ENCODE measurements at regions not wholly inside any gene's neighbourhood (a gene's known extent, or its start where the extent isn't known, plus 50 kb on each side); places are given as distances from the start of the nearest gene placed in this dataset.
"Not testable (repeated sequence)": the region's sequence is repeated elsewhere in the genome, so short reads cannot be mapped to it uniquely, and the experiment has no call there.

GRCh38 chrX:55907968-55908607 is 190.5 kb downstream of the RRAGB start:
- 0 to 21% methylated on average over 20 of the region's 20 CpGs for WGBS, 2 donors
- TF ChIP-seq POLR2A (IDR thresholded peaks at IDR 0.05), result no peak
- TF ChIP-seq CTCF (IDR thresholded peaks at IDR 0.05), result no peak
- peak overlapping the region; percentile 48 for H3K4me3 ChIP-seq (ENCODE audit: low read depth, poor library complexity, severe bottlenecking)
- intact Hi-C loops (cut with DNase I; ENCODE audit: low total_unique reads), result no loop called here
- peak; percentile 31 to 86 for DNase-seq (ENCODE audit: low spot score in 2 of 2)

GRCh38 chrX:55908661-55909212 is 191.2 kb downstream of the RRAGB start:
- intact Hi-C loops (cut with DNase I; ENCODE audit: low total_unique reads), result no loop called here
- WGBS, 2 donors, result 0 to 35% methylated on average over 19 of the region's 19 CpGs
- peak overlapping the region; percentile 48 for H3K4me3 ChIP-seq (ENCODE audit: low read depth, poor library complexity, severe bottlenecking)
- DNase-seq (ENCODE audit: low spot score in 2 of 2), result peak in 1 of 2 donors; percentile 81
- TF ChIP-seq POLR2A (IDR thresholded peaks at IDR 0.05) (no peak), CTCF (IDR thresholded peaks at IDR 0.05) (no peak)

- 75 to 98% methylated on average over 10 to 12 of the region's 12 CpGs for WGBS, 2 donors
- no peak overlapping the region for H3K4me3 ChIP-seq (ENCODE audit: low read depth, poor library complexity, severe bottlenecking)
- intact Hi-C loops (cut with DNase I; ENCODE audit: low total_unique reads), result no loop called here
- no peak for DNase-seq (ENCODE audit: low spot score in 2 of 2)
- TF ChIP-seq POLR2A (IDR thresholded peaks at IDR 0.05), result no peak
- TF ChIP-seq CTCF (IDR thresholded peaks at IDR 0.05), result no peak
Observed at GRCh38 chrX:55919367-55920221, 202.0 kb downstream of the RRAGB start.

GRCh38 chrX:55924574-55924973 is 207.0 kb downstream of the RRAGB start:
- WGBS, 2 donors, result 79 to 94% methylated on average over 6 of the region's 6 CpGs
- TF ChIP-seq POLR2A (IDR thresholded peaks at IDR 0.05) (no peak), CTCF (IDR thresholded peaks at IDR 0.05) (no peak)
- no peak for DNase-seq (ENCODE audit: low spot score in 2 of 2)
- H3K4me3 ChIP-seq (ENCODE audit: low read depth, poor library complexity, severe bottlenecking), result no peak overlapping the region
- intact Hi-C loops (cut with DNase I; ENCODE audit: low total_unique reads), result no loop called here

- intact Hi-C loops (cut with DNase I; ENCODE audit: low total_unique reads); DNase-seq (ENCODE audit: low spot score in 2 of 2); H3K4me3 ChIP-seq (ENCODE audit: low read depth, poor library complexity, severe bottlenecking): not testable (repeated sequence)
Observed at GRCh38 chrX:55928529-55928928, 211.0 kb downstream of the RRAGB start.

Data from lower leg skin (tissue), 4 donors.